AG20443 (cell line): ENCODE measurements at regions not wholly inside any gene's neighbourhood (a gene's known extent, or its start where the extent isn't known, plus 50 kb on each side); places are given as distances from the start of the nearest gene placed in this dataset.
"Not testable (repeated sequence)": the region's sequence is repeated elsewhere in the genome, so short reads cannot be mapped to it uniquely, and the experiment has no call there.

Experiments used
- DNase-seq: peaks from one replicate; pipeline ENCODE4 v3.0.0; 2012; ENCODE audit warnings: low spot score, mixed read lengths

DNA sequence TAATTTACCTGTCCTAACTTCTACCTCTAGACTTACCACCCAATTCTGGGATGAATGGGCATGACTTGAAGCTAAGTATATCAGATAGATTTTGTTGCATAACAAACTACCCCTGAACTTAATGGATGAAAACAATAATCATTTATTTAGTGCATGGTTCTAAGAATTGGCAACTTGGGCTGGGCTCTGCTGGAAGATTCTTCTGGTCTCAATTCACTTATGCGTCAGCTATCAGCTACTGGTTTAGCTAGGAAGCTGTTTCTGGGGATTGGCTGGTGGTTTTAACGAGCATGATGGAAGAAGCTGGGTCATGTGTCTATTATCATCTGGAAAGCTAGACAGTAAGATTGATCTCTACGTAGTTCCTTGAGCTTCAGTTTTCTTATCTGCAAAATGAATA is 77.3 kb upstream of the LMCD1 start:
- no peak for DNase-seq

- DNase-seq, result no peak
Observed at GRCh38 chr3:8436661-8437287, 64.8 kb upstream of the LMCD1 start.

DNA sequence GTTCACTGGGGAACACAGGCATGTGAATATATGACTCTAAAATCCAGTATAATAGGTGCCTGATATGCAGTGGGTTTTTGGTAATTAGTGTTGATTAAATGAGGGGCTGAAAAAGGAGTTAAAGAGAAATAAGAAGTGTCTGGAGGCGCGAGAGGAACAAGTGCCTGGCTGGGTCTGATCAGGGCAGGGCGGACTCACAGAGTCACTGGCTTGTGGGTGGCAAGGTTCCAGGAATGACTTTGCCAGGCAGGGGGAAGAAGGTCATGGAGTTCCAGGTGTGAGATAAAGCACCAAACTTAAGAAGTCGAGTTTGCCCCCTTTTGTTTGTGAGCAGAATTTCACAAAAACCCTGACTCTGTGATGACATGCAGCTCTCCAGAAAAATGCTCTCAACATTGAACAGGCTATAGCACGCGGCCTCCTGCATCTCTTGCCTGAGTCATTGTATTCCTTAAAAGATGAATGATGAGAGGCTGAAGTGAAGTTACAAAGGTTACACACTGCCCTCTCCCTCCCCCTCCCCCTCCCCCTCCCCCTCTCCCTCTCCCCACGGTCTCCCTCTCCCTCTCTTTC is 63.0 kb upstream of the LMCD1 start:
- DNase-seq, result no peak

DNA sequence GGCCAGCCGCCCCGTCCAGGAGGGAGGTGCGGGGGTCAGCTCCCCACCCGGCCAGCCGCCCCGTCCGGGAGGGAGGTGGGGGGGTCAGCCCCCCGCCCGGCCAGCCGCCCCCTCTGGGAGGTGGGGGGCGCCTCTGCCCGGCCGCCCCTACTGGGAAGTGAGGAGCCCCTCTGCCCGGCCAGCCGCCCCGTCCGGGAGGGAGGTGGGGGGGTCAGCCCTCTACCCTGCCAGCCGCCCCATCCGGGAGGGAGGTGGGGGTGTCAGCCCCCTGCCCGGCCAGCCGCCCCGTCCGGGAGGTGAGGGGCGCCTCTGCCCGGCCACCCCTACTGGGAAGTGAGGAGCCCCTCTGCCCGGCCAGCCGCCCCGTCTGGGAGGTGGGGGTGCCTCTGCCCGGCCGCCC is 61.5 kb upstream of the LMCD1 start:
- DNase-seq, result not testable (repeated sequence)

DNA sequence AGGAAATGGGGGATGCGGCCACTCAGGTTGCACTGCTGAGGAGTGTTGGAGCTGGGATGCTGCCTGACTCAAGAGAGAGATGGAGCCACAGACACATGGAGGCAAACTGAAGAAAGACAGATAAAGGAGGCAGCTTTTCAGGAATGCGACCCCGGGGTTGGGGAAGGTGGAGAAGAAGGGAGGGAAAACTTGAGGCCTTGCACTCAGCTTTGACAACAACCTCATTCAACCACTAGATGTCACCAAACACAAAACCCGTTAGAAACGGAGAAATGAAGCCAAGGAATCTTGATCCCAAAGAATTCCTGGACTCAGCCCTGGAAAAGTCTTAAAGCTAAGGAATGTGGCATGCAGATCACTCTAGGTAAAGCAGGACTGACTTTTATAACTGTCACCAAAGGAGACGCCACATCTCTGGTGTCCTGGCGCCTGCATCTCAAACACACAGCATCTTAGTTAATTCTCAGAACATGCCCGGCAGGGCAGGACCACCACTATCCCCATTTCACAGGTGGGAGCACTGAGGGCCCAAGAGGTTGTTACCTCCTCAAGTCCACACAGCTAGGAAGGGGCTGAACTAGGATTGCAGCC is 59.6 kb upstream of the LMCD1 start:
- DNase-seq, result peak; percentile 77

DNA sequence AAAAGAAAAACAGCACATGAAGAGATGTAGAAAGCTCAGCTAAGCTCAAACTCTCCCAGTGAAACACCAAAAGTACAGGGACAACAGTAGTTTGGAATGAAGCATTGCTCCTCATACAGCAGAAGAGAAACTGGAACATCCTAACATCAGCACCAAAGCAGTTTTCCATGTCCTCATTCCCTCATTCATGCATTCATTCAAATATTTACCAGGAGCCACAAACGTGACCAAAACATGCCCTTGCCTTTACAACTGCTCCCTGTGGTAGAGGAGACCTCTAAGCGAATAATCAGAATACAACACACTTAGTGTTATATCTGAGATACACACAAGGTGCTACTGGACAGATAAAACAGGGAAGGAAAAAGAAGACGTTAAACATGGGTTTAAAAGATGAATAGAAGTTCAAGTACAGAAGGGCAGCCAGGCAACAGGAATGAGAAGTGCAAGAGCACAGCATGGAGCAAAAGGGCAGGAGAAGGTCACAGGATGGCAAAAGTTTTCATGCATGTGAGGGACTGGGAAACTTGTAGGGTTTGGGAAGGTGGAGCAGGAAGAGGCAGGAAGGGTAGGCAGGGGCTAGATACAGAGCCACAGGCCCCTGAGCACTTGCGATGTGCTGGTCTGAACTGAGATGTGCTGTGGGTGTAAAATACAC is 58.5 kb upstream of the LMCD1 start:
- no peak for DNase-seq

DNA sequence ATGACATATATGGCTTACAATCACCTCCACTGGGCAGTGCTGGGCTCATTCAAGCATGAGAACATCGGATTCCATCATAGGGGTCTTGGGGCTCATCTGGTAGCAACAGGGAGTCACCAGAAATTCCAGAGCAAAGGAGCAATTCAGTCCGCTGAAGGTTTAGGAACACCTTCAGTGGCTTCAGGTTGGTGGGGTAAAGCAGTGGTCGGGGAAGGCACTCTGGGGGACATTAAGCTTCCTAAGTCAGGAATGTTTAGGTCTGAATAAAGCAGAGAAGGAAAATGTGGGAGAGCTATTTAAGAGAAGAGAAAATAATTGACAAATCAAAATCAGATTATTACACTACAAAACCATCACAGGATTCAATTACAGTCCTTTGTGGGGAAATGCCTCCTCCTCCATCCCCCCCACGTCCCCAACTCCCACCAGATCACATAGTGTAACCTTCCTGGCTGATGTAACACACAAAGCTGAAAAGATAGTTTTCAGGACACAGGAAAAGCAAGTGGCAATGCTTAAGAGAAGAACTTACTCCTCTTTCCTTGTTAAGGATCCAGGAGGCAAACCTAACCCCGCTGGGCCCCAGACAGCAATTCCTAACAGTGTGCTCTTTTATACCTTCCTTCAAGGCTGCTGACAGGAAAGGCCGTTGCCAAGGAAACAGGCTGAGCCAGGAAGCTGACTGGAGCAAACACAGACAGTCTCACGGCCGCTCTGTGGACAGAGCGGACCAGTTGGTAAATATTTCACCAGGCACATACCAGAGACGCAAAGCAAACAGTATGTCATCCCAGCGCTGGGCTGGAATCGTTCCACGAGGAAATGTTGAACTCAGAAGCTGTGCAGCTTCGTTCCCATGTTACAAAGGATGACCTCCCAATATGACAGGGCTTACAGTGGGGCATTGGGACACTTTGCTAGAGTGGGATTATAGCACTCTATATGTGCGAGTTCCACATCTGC is 57.5 kb upstream of the LMCD1 start:
- peak; percentile 92 for DNase-seq

- no peak for DNase-seq
Observed at GRCh38 chr3:8444883-8445282, 56.7 kb upstream of the LMCD1 start.

DNA sequence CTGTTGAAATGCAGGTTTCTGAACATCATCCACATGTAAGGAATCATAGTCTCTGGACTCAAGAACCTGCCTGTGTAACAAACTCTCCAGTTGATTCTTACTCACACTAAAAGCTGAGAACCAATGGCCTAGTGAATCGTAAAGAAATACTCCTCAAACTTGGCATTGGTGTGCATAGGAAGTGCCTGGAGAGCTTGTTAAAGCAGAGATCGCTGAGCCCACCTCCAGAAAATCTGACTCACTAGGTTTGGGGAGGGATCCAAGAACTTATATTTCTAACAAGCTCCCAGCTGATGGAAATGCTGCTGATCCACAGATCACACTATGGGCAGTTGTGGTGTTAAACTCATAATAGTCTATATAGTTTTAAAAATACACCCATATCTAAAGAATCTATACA is 55.8 kb upstream of the LMCD1 start:
- DNase-seq, result peak; percentile 46

- no peak for DNase-seq
Observed at GRCh38 chr3:8446845-8447244, 54.8 kb upstream of the LMCD1 start.

- peak; percentile 54 for DNase-seq
Observed at GRCh38 chr3:8450618-8451017, 51.0 kb upstream of the LMCD1 start.

DNA sequence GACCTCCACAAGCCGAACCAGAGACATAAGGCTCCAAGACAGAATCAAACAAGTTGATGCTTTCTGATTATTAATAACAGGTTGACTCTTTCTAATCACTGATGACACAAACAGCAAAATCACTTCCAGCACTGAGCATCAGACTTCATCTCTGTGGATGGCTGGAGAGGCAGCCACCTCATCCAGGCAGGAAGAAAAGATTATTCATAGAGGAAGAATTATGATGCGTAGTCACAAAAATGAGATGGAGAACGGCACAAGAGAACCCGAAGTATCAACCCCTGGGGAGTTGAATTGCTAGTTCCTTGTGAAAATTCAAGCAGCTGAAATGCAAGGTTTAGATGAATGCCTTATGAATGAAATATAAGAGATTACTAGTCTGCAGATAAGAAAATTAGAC is 49.9 kb upstream of the LMCD1 start:
- peak; percentile 73 for DNase-seq
